ENCODE measurements at regions not wholly inside any gene's neighbourhood (a gene's known extent, or its start where the extent isn't known, plus 50 kb on each side); places are given as distances from the start of the nearest gene placed in this dataset.
A peak's percentile ranks its signal among the peaks of the same experiment; 100 is the strongest.

DNA sequence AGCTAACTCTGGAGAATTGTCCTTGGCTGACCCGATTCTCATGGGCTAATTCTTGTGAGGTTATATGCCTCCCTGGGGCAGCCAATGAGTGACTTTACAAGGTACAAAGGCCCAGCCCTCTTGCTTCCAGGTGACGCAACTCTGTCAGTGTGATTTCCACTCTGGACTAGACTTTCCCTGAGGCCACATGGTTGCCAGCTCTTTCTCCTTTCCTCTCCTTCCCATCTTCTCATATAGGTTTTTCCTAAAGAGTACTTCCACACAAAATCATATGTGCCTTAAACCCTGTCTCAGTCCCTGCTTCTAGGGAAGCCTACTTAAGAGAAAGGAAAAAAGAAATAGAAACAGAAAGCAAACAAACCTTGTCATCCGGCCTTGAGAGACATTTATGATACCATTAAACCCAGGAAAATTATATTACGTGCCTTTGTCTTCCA is 226.2 kb upstream of the ZSWIM2 start:
- DNase-seq (ENCODE audit: low read depth), result peak; percentile 50
- TF ChIP-seq, protein P1, sequence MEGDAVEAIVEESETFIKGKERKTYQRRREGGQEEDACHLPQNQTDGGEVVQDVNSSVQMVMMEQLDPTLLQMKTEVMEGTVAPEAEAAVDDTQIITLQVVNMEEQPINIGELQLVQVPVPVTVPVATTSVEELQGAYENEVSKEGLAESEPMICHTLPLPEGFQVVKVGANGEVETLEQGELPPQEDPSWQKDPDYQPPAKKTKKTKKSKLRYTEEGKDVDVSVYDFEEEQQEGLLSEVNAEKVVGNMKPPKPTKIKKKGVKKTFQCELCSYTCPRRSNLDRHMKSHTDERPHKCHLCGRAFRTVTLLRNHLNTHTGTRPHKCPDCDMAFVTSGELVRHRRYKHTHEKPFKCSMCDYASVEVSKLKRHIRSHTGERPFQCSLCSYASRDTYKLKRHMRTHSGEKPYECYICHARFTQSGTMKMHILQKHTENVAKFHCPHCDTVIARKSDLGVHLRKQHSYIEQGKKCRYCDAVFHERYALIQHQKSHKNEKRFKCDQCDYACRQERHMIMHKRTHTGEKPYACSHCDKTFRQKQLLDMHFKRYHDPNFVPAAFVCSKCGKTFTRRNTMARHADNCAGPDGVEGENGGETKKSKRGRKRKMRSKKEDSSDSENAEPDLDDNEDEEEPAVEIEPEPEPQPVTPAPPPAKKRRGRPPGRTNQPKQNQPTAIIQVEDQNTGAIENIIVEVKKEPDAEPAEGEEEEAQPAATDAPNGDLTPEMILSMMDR (IDR thresholded peaks at IDR 0.05; ENCODE audit: insufficient read depth, low read depth, low read length), result no peak
- H3K4me3 ChIP-seq (ENCODE audit: low read depth, low read length), result no peak overlapping the region

- TF ChIP-seq, protein P1 (IDR thresholded peaks at IDR 0.05; ENCODE audit: insufficient read depth, low read depth, low read length), result no peak
- no peak overlapping the region for H3K4me3 ChIP-seq (ENCODE audit: low read depth, low read length)
- DNase-seq (ENCODE audit: low read depth), result peak; percentile 47
These were observed 209.2 kb upstream of the ZSWIM2 start for GRCh38 chr2:187058198-187058597.

DNA sequence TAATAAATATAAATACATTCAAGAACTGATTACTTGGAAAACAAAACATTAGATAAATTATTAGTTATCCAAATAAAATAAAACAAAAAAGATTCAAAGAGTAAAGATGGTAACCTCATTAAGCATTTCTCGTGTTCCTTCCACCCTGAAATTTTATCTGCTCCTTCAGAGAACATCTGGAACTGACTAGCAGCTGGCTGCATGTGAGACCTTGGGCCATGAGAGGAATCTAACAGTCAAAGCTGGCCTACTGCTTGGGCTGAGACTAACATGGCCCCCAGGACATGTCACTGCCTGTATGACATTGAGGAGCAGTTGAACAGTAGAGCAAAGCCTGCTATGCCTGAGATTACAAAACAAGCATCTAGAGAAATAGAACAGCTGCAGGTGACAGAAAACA is 208.5 kb upstream of the ZSWIM2 start:
- no peak overlapping the region for H3K4me3 ChIP-seq (ENCODE audit: low read depth, low read length)
- TF ChIP-seq, protein P1 (IDR thresholded peaks at IDR 0.05; ENCODE audit: insufficient read depth, low read depth, low read length), result no peak
- DNase-seq (ENCODE audit: low read depth), result peak; percentile 39

DNA sequence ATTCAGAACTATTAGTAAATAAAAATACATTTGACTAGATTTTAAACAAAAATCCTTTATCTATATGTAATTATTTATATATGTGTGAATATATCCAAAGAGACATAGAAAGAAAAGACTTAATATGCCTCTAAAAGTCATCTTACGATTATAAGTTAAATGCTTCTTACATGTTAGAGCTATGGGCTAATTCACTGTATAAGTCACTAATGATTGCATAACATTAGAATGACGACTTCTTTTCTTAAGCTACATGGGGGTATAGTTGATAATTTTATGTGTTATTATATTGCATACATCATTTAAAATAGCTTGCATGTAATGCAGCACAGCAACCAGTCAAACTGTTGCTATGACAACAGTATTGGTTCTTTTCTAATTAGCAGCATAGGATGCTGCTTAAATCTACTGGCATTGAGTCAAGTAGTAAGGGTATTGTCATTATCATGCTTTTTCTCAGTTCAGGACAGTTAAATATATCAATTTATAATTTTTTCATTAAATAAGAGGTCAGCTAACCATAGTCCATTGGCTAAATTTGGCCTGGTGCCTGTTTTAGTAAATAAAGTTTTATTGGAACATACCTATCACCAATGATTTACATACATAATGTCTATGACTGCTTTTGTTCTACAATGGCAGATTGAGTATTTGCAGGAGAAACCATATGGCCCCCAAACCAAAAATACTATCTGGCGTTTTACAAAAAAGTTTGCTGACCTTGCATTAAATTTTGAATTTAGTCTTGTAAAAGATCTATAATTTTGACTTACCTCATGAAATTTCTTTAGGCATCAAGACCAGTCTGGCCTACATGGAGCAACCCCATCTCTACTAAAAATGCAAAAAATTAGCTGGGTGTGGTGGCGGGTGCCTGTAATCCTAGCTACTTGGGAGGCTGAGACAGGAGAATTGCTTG is 207.7 kb upstream of the ZSWIM2 start:
- no peak overlapping the region for H3K4me3 ChIP-seq (ENCODE audit: low read depth, low read length)
- TF ChIP-seq, protein P1 (IDR thresholded peaks at IDR 0.05; ENCODE audit: insufficient read depth, low read depth, low read length), result no peak
- no peak for DNase-seq (ENCODE audit: low read depth)

DNA sequence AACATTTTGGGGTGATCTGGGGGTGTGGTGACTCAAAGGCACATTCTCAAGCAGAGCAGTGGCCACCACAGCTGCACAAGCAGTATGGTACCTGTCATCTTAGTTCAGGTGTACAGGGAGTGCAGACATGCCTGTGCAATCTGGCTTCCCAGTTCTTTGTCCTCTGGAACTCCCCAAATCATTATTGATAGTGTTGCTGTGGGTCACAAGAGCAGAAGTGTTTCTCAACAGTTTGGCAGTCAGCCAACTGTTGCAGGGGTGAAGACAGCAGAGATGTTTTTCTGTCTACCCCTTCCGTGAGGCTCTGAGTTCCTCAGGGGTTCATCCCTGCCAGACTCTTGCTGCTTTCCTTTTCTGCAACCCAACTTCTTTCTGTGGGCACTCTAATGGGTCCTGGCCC is 206.5 kb upstream of the ZSWIM2 start:
- no peak overlapping the region for H3K4me3 ChIP-seq (ENCODE audit: low read depth, low read length)
- DNase-seq (ENCODE audit: low read depth), result peak; percentile 48
- TF ChIP-seq, protein P1 (IDR thresholded peaks at IDR 0.05; ENCODE audit: insufficient read depth, low read depth, low read length), result no peak

- TF ChIP-seq, protein P1 (IDR thresholded peaks at IDR 0.05; ENCODE audit: insufficient read depth, low read depth, low read length), result peak; percentile 19
- no peak for DNase-seq (ENCODE audit: low read depth)
- no peak overlapping the region for H3K4me3 ChIP-seq (ENCODE audit: low read depth, low read length)
These were observed 205.7 kb upstream of the ZSWIM2 start for GRCh38 chr2:187054501-187055319.
